CD4-positive, alpha-beta T cell treated with Interleukin-12 subunit alpha and Interleukin-12 subunit beta, for 1 hour (primary cell): ENCODE measurements at regions not wholly inside any gene's neighbourhood (a gene's known extent, or its start where the extent isn't known, plus 50 kb on each side); places are given as distances from the start of the nearest gene placed in this dataset.
A peak's percentile ranks its signal among the peaks of the same experiment; 100 is the strongest.

ENCODE experiments used
- DNase-seq: peaks from one replicate; pipeline ENCODE4 v3.0.0-alpha.2; 2020

DNA sequence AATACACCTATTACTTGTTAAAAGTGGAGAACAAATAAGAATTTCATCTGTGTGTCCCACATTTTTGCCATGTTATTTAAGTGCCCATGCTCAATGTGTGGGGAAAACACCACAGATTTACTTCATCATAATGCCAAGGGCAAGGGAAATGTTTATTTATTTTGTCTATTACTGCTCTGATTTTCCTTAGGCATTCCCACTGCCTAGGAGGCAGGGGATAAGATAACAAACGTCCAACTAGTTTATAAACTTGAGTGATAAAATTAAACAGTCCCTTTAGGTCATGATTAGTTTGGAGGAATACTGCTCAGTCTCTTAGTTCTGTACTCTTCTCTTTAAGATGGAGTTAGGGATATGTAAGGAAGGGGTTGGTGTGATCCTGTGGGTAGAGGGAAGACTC lies 598.4 kb upstream of the MARCKS start:
- DNase-seq = no peak

DNA sequence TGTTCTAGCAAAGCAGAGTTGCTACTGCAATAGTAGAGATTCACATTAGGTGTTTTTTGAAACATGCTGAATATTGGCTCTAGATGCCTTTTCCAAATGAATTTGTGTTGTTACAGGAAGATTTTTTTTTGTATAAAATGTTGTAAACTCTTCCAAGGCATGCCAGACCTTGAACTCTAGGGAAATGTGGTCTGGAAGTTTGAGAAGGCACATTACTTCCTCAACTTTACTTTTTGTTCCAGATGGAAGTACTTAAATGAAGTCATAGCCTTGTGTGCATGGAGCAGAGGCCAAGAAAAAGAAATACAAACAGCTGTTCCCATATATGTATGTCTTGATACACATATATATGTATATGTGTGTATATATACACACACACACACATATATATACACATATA lies 585.7 kb upstream of the MARCKS start:
- no peak for DNase-seq

DNA sequence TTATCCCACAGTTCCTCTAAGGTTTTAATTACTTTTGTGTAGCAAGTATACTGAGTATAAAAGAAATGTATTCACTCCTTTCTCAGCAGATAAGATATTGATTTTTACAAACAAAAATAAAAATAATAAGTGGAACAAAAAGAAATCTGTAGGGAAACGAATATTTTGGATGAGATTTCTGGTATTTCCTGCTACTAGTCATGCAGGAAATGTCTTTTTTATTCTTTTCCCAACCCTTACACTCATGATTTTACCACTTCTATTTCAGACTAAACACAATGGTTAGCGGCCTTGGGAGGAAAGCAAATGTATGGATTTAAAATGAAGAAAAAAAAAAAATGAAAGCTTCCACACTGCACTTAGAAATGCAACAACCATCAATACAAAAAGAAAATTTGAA lies 580.5 kb upstream of the MARCKS start:
- DNase-seq = no peak

DNA sequence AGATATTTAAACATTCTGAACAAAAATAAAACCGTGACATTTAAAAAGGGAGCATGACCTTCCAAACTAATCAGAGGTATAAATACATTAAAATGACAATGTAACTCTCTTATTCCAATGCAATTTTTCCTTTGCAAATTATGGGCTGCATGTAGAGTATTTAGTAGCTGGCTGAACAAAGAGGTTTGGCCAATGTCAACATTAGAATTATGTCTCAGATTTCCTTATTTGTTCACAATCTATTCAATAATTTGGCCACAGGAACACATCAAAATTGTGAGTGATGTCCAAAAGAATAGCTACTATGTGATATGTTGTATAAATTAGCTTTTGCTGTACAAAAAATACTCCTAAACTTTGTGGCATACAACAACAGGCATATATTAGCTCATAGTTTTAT lies 580.0 kb upstream of the MARCKS start:
- no peak for DNase-seq

- no peak for DNase-seq
These were observed 576.1 kb upstream of the MARCKS start for GRCh38 chr6:113281014-113281413.

- DNase-seq = no peak
These were observed 575.7 kb upstream of the MARCKS start for GRCh38 chr6:113281431-113281830.

DNA sequence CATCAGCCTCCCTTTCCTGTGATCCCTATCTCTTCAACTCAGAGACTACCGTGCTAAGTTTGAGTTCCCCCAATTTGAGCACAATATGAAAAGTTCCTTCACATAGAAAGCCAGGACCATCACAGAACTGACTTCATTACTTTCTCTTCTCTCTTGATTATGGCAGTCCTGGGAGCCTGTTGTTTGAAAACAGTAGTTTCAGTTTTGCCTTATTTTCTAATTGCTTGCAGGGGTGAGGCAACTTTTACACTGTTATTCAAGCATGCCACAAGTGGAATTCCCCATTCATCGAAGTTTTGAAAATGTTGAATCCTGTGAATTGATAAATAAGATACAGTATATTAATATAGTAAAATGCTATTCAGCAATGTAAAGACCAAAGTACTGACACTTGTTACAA lies 569.7 kb upstream of the MARCKS start:
- no peak for DNase-seq

DNA sequence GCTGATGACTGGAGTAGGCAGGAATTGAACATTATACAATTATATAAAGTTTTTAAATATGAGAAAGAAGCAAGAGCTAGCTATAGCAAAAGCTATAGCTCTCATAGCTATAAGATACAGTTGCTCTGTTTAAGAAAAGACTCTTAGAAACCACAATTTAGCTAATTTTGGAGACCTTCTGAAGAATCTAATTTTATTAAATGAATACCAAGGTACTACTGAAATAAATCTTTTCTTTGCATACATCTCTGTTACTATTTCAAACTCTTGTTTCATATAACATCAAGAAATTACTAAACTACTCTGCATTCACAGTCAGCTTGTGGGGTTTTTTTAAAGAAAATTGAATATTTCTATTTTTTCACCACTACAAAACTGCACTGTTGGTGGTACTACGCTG lies 568.7 kb upstream of the MARCKS start:
- DNase-seq = no peak

DNA sequence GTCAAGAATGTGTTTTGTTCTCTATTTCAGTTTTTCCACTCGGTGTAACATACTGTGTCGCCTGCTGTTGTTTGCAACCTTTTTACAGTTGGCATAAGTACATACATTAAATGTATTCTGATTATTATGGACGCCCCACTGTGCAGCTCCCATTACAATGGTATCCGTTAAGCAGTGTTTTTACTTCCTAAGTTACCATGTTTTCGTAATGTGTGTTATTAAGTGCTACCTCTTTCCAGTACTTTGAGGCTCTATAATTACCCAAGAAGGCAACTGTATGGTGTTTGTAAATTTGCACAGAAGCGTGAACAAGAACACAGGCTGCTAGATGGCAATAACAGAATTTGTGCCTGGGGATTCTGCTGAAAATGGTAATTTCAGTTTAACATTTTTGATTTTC lies 568.0 kb upstream of the MARCKS start:
- DNase-seq = no peak

DNA sequence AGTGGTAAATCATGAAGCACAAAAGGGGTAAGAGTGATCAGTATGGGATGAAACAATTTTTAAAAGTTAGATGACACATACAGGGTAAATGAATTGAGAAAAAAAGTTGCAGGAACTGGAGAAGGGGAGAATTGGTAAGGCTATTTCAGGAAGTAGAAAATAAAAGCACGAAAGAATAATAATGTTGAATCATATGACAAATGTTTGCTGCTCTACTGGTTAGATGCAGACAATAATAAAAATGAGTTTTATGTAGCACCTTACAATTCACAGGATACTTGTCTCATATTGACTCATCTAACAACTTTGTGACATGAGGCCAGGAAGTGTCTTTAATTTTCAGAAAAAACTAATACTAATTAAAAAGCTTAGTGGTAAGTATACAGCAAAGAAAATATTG lies 566.5 kb upstream of the MARCKS start:
- no peak for DNase-seq

- DNase-seq = no peak
These were observed 565.2 kb upstream of the MARCKS start for GRCh38 chr6:113291751-113292445.

GRCh38 chr6:113292646-113293422 lies 564.3 kb upstream of the MARCKS start:
- no peak for DNase-seq

DNA sequence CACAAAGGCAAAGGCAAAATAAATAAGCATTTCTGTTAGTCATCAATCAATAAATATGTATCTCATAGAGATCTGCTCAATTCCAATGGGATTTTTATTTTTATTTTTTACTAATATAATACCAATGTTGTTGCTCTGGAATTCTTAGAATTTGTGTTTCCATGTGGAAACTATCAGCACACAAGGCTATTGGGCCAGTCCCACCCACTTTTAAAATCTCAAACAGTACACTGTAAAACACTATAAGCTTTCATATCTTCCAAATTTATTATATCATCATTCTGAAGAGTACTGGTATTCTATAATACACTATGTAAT lies 563.8 kb upstream of the MARCKS start:
- no peak for DNase-seq

DNA sequence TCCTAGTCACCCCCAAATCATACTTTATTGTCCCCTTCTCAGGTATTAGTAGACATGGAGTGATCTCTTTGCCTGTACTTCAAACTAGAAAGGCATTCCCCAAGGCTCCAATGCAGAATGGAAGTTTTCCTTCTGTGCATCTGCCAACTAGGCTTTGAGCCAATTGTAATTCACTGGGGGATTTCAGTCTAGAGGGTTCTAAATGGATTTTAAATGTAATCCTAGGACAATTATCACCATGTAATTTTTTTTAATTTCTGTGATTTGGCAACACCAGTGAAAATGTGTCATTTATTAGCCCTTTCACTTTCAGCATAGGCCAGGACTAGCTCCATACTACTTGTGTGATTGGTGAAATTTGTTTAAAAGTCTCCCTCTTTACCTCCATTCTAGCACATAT lies 557.6 kb upstream of the MARCKS start:
- DNase-seq = no peak

DNA sequence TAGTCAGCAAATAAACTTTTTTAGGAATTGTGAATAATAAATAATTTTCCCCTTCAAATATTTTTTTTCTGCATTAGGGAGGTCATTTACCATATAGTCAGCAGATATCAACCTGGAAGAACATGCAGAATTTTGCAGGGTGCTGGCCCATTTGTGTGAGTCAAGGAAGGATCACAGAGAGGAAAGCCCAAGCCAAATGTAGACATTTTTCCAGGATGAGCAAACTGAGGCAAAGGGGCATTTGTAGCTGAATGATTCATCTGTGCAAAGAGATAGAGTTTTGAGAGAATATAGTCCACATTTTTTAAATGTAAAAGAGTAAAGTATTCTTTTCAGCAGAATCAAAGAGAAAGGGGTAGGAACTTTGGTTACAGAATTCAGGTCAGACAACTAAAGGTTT lies 555.5 kb upstream of the MARCKS start:
- no peak for DNase-seq

DNA sequence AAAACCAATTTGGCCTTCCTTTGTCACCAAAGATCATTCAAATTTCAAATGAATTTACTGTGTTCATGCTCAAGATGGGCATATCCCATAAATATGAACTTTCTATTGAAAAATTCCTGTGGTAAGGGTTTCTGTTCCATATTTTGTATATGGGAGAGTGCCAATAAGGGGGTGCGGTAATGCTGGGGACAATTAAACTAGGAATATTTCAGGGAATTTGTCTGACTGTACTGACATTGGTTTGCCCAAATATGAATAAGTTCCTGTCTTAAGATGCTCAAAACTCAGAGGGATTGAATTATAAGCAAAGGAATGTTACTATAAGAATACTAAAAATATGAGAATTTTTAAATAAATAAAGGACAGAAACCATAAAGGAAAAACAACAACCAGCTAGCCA lies 553.0 kb upstream of the MARCKS start:
- no peak for DNase-seq

DNA sequence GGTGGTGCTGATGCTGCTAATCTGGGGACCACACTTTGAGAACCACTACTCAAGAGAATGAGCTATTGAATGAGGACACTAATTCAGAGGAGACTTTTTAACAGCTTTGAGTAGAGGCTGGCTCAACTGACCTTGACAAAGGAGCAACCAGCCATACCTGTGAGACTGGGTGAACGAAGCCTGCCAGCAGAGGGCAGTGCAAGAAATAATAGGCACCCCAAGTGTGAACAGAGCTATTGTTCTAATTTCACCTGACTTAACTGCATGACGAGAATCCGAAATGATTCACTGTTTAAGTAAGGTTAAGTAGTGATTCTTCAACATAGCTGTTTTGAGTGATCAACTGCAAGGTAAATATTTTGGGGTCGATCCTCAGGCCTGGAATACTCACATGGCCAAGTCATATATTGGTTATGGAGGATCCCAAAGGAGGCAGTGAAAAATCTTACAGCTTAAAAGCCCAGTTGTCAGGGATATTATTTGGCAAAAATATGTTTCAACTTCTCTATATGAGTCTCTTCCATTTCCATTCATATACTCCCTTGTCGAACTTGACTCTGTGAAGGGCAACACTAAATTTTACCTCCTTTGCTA lies 550.5 kb upstream of the MARCKS start:
- peak; percentile 19 for DNase-seq

DNA sequence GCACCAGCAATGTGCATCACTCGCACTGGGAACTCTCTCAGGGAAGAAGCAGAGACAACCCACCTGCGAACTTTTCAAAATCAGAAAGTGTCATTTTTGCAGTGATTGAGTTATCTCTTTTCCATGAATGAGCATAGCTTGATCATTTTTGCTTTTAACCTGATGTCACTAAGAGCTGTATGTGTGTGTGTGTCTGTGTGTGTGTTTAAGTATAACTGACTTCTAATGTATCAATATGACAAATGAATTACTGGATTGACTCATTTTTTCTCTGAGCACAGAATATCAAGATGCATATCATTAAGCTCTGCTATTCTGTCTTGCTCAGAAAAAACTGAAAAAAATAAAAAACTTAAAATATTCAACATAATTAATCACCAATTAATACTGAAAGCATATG lies 548.9 kb upstream of the MARCKS start:
- DNase-seq = no peak

GRCh38 chr6:113313841-113314240 lies 543.3 kb upstream of the MARCKS start:
- DNase-seq = no peak

- no peak for DNase-seq
These were observed 542.0 kb upstream of the MARCKS start for GRCh38 chr6:113315165-113315564.

DNA sequence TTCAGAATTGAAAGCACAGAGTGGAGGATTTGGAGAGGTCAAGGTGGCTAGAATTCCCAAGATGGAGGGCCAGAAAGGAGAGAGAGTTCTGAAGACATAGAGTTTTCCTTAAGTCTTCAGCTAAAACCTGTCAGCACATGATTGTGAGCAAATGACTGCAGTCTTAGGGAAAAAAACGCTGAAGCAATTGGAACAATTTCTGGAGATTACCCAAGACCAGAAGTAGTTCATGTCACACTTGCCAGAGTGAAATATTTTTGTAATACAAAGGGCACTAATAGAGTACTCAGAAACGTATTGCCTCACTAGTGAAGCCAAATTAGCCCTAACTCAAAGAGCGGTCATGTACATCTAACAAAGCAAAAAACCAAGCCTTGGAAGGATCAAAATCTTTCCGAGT lies 541.3 kb upstream of the MARCKS start:
- DNase-seq = no peak

GRCh38 chr6:113317442-113317841 lies 539.7 kb upstream of the MARCKS start:
- DNase-seq = no peak

- DNase-seq = no peak
These were observed 539.1 kb upstream of the MARCKS start for GRCh38 chr6:113317891-113318574.

GRCh38 chr6:113318575-113318917 lies 538.6 kb upstream of the MARCKS start:
- no peak for DNase-seq
